NT2/D1 (cell line): ENCODE measurements at regions not wholly inside any gene's neighbourhood (a gene's known extent, or its start where the extent isn't known, plus 50 kb on each side); places are given as distances from the start of the nearest gene placed in this dataset.

ENCODE experiments used
- SUZ12 ChIP-seq: IDR thresholded peaks from 2 replicates; pipeline ENCODE4 v1.6.1; 2011; ENCODE audit not compliant: insufficient read length, insufficient read depth; ENCODE audit errors: extremely low read depth
- YY1 ChIP-seq: IDR thresholded peaks from 2 replicates; pipeline ENCODE4 v1.6.1; 2011; ENCODE audit not compliant: insufficient read length, insufficient read depth

DNA sequence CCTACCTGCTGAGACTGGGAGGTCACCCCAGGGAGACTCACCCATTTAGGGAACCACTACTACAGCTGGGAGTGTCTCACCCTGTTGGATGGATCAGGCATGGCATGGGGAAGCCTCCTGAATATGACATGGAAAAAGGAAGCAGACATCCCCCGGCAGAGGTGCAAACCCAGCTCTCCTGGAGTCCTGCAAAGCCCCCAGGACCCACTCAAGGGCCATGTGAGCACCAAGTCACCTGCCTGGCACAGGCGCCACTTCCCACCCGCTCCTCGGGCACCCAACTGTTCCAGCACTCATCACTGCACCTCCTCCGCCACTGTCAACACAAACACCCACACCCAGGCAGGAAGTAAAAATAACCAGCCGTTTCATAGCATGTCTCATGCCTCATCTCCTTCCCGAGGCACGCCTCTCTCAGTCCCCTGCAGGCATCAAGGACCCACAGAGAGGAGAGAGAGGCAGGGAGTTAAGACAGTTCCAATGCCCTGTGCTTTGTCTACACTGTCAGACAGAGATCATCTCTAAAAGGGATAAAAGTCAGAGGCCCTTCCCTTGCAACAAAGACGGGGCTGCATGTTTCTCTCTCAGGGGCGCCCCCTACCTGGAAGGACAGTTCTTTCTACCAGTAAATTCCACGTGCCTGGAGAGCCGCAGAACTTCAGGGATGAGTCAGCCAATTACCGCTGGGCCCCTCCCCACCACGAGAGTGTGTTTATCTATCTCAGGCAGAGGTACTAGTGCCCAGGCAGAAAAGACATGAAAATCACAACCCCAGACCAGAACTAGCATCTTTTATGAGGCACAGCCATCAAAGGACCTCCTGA lies 150.1 kb upstream of the SOD1 start:
- TF ChIP-seq SUZ12 (no peak), YY1 (no peak)
